ENCODE measurements at regions not wholly inside any gene's neighbourhood (a gene's known extent, or its start where the extent isn't known, plus 50 kb on each side); places are given as distances from the start of the nearest gene placed in this dataset.

DNA sequence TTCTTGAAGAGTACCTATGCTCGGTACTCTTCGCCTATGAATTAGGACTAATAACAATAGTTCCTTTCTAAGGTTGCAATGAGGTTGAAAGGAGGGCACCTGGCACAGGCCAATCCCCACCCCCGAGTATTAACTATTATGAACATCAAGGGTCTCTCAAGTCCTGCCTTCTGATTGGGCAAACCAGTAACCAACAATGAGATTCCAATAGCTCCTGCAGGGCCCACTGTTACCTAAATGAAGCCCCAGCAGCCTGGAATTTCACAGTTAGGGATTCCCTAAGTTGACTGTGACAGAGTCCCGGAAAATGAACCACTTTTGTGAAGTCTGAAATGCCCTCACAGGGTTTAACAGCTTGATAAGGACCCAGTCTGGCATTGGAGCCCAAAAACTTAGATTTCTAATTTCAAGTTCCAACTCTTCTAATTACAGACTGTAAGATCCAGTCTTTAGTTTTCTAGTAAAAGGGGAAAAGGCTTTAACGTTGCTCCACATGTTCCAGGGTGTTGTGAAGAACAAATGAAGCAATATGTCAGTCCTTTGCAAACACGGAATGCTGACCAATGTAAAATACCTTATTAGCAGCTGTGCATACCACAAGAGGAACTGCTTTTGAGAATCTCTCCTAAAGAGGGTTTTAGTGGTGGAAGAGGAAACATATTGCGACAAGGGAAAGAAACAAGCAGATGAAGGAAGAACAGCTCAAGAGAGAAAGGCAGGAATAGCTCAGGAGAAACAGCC, 277.7 kb upstream of the MAP2 start:
- H2AFZ ChIP-seq (ENCODE audit: low read length) = no peak overlapping the region
- H3F3A ChIP-seq (ENCODE audit: low read depth) = no peaks in the 10 kb centered on the region

GRCh38 chr2:209146682-209147320, 277.0 kb upstream of the MAP2 start:
- no peaks in the 10 kb centered on the region for H3K36me3 ChIP-seq (ENCODE audit: insufficient read depth, low read length)
- H3K27me3 ChIP-seq (ENCODE audit: insufficient read depth, low read length, poor library complexity, severe bottlenecking) = no peaks in the 10 kb centered on the region
- H3K4me1 ChIP-seq (ENCODE audit: insufficient read depth, low read length, poor library complexity, severe bottlenecking) = no peaks in the 10 kb centered on the region
- H2AFZ ChIP-seq (ENCODE audit: low read length) = no peak overlapping the region
- H3K4me2 ChIP-seq (ENCODE audit: low read depth, low read length, poor library complexity, severe bottlenecking) = no peak overlapping the region
- H3K9me2 ChIP-seq (replicated peaks; ENCODE audit: low read depth, low read length) = no peaks in the 10 kb centered on the region
- no peaks in the 10 kb centered on the region for H3K79me2 ChIP-seq (ENCODE audit: insufficient read depth, low read length)
- H3F3A ChIP-seq (ENCODE audit: low read depth) = no peaks in the 10 kb centered on the region
- no peak overlapping the region for H3K9ac ChIP-seq (ENCODE audit: low read depth, low read length, poor library complexity, severe bottlenecking)
- no peak for TF ChIP-seq EZH2phosphoT487 (IDR thresholded peaks at IDR 0.05; ENCODE audit: borderline replicate concordance)
- no peak for TF ChIP-seq CTCF (conservative IDR thresholded peaks at IDR 0.05; ENCODE audit: low read length)
- no peak overlapping the region for H3K4me3 ChIP-seq (ENCODE audit: low read length, poor library complexity, severe bottlenecking)
- no peaks in the 10 kb centered on the region for H4K20me1 ChIP-seq (ENCODE audit: insufficient read depth, low read length, poor library complexity, severe bottlenecking)
- no peaks in the 10 kb centered on the region for H3K9me3 ChIP-seq (ENCODE audit: insufficient read depth, low read depth, low read length)

More for the DNA sequence above, 277.7 kb upstream of the MAP2 start:
- Histone ChIP-seq H3K27me3 (ENCODE audit: insufficient read depth, low read length, poor library complexity, severe bottlenecking) (no peaks in the 10 kb centered on the region), H4K20me1 (ENCODE audit: insufficient read depth, low read length, poor library complexity, severe bottlenecking) (no peaks in the 10 kb centered on the region), H3K4me1 (ENCODE audit: insufficient read depth, low read length, poor library complexity, severe bottlenecking) (no peaks in the 10 kb centered on the region), H3K9ac (ENCODE audit: low read depth, low read length, poor library complexity, severe bottlenecking) (no peak overlapping the region), H3K4me3 (ENCODE audit: low read length, poor library complexity, severe bottlenecking) (no peak overlapping the region), H3K4me2 (ENCODE audit: low read depth, low read length, poor library complexity, severe bottlenecking) (no peak overlapping the region), H3K9me3 (ENCODE audit: insufficient read depth, low read depth, low read length) (no peaks in the 10 kb centered on the region), H3K79me2 (ENCODE audit: insufficient read depth, low read length) (no peaks in the 10 kb centered on the region), H3K36me3 (ENCODE audit: insufficient read depth, low read length) (no peaks in the 10 kb centered on the region), H3K9me2 (replicated peaks; ENCODE audit: low read depth, low read length) (no peaks in the 10 kb centered on the region)
- no peak for TF ChIP-seq EZH2phosphoT487 (IDR thresholded peaks at IDR 0.05; ENCODE audit: borderline replicate concordance)
- no peak for TF ChIP-seq CTCF (conservative IDR thresholded peaks at IDR 0.05; ENCODE audit: low read length)

GRCh38 chr2:209147981-209148380, 275.9 kb upstream of the MAP2 start:
- H3K4me3 ChIP-seq (ENCODE audit: low read length, poor library complexity, severe bottlenecking) = no peak overlapping the region
- no peak overlapping the region for H2AFZ ChIP-seq (ENCODE audit: low read length)
- H3K4me1 ChIP-seq (ENCODE audit: insufficient read depth, low read length, poor library complexity, severe bottlenecking) = no peaks in the 10 kb centered on the region
- no peak overlapping the region for H3K9ac ChIP-seq (ENCODE audit: low read depth, low read length, poor library complexity, severe bottlenecking)
- no peaks in the 10 kb centered on the region for H3K9me2 ChIP-seq (replicated peaks; ENCODE audit: low read depth, low read length)
- H3K27me3 ChIP-seq (ENCODE audit: insufficient read depth, low read length, poor library complexity, severe bottlenecking) = no peaks in the 10 kb centered on the region
- no peaks in the 10 kb centered on the region for H4K20me1 ChIP-seq (ENCODE audit: insufficient read depth, low read length, poor library complexity, severe bottlenecking)
- TF ChIP-seq CTCF (conservative IDR thresholded peaks at IDR 0.05; ENCODE audit: low read length) (no peak), EZH2phosphoT487 (IDR thresholded peaks at IDR 0.05; ENCODE audit: borderline replicate concordance) (no peak)
- no peaks in the 10 kb centered on the region for H3K36me3 ChIP-seq (ENCODE audit: insufficient read depth, low read length)
- no peak overlapping the region for H3K4me2 ChIP-seq (ENCODE audit: low read depth, low read length, poor library complexity, severe bottlenecking)
- H3K79me2 ChIP-seq (ENCODE audit: insufficient read depth, low read length) = no peaks in the 10 kb centered on the region
- no peaks in the 10 kb centered on the region for H3F3A ChIP-seq (ENCODE audit: low read depth)
- no peaks in the 10 kb centered on the region for H3K9me3 ChIP-seq (ENCODE audit: insufficient read depth, low read depth, low read length)

All from Loucy (cell line).